Tibial nerve (tissue), 4 donors: ENCODE measurements at regions not wholly inside any gene's neighbourhood (a gene's known extent, or its start where the extent isn't known, plus 50 kb on each side); places are given as distances from the start of the nearest gene placed in this dataset.

Experiments
- CTCF ChIP-seq, 5 experiments: fragments of 200-600 bp in 3 of 5; fragments of 450-650 bp in 2 of 5; sonication (generic) in 3 of 5; IDR thresholded peaks; one replicate each; pipeline ENCODE4 v1.5.1; 2016 to 2019; ENCODE audit warnings: antibody characterized with exemption in 5 of 5, mild to moderate bottlenecking in 3 of 5, moderate library complexity in 2 of 5
- EP300 ChIP-seq, 2 donors: sonication (generic); formaldehyde crosslinking; IDR thresholded peaks; one replicate each; pipeline ENCODE4 v1.6.1; 2017; ENCODE audit warnings: antibody characterized with exemption in 2 of 2, mild to moderate bottlenecking in 1 of 2

GRCh38 chr1:189697113-189697512, 780.6 kb downstream of the BRINP3 start:
- TF ChIP-seq EP300 (IDR thresholded peaks at IDR 0.05) (no peak), CTCF (IDR thresholded peaks at IDR 0.05) (no peak)
